Stimulated activated CD4-positive, alpha-beta T cell treated with anti-CD3 and anti-CD28 coated beads, Interleukin-2, amount 100 ng/mL, for 24 hours (primary cell): ENCODE measurements at regions not wholly inside any gene's neighbourhood (a gene's known extent, or its start where the extent isn't known, plus 50 kb on each side); places are given as distances from the start of the nearest gene placed in this dataset.
A peak's percentile ranks its signal among the peaks of the same experiment; 100 is the strongest.

Experiments
- DNase-seq, 2 donors: peaks; one replicate each; pipeline ENCODE4 v3.0.0-alpha.2; 2020

DNA sequence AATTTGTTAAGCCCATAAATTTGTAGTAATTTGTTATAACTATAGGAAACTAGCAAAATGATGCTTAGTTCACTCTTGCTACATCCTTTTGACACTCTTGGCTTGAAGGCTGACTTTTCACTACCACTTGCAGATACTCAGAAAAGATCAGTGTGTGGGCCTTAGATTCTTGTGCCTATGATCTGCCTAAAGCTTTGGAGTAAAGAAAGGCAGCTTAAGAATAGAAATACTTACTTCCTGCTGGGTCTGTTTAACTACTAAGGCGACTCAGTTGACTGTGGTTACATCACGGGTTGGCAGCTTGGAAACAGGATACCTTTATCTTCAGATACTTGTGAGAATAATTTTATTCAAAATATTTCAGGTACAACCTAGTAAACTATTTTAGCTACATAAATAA lies 201.4 kb upstream of the FMR1 start:
- no peak for DNase-seq

DNA sequence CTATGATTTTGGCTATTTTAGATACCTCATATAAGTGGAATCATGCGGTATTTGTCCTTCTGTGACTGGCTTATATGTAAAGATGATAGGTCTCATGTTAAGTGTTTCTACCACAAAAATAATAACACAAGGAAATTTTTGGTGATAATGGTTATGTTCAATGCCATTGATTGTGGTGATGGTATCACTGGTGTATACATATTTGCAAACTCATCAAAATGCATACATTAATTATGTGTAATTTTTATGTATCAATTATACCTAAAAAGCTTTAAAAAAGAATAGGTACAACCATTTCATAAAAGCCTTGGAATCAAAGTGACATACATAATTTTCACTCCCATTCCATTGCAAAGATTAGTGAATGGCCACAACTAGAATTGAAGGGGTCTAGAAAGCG lies 178.3 kb upstream of the FMR1 start:
- no peak for DNase-seq

GRCh38 chrX:147735364-147735763 lies 176.4 kb upstream of the FMR1 start:
- DNase-seq: no peak

GRCh38 chrX:147736045-147736444 lies 175.7 kb upstream of the FMR1 start:
- DNase-seq: no peak

DNA sequence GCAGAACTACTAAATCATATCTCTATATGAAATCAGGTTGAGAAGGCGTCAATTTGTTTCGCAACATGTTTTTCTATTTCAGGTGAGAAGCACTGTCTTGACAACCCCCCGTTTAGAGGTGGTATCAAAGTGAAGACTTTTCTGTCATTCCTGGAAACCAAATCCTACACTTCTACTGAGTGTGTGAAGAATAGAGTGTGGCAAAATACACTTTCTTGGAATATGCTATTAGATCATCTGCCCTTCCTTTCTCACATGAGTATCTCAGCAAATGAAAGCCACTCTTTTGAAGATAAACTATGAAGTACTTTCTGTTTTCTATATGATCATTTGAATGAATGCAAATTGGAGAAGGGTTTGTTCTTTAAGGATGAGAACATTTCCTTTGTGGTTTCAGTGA lies 174.0 kb upstream of the FMR1 start:
- DNase-seq: no peak

DNA sequence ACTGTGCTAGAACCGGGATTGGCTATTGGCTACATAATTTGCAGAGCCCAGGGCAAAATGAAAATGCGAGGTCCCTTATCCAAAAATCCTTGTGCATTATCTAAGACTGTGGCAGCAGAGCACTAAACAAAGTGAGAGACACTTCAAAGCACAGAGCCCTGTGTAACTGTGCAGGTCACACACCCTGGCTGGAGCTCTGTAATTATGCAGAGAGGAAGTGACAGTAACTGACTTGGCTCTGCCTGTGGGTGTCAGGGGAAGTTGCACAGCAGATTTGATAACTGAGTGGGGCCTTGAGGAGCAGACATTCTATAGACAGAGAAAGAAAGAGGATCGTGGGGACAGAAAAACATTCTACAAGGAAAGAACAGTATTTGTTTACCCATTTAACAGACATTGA lies 173.5 kb upstream of the FMR1 start:
- DNase-seq: peak in 1 of 2 donors; percentile 1

- no peak for DNase-seq
These were observed 172.5 kb upstream of the FMR1 start for GRCh38 chrX:147739196-147739595.

- no peak for DNase-seq
These were observed 169.9 kb upstream of the FMR1 start for GRCh38 chrX:147741776-147742175.

DNA sequence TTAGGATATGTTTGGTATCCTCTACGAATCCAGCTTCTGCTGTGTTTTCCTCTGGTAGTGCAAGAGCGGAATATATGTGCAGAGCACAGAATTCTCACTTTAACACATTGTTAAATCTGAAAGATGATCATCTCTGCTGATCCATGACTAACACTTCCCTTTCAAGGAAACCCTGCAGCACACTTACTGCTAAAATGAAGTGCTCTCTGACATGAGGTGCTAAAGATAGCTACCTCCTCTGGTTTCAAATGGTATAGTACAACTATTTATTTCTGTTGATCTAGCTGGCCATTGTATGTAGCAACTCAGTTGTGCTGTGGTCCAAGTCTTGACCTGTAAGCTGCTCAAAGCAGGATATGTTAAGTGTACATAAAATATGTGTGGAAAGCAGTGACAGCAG lies 162.4 kb upstream of the FMR1 start:
- DNase-seq: no peak

GRCh38 chrX:147757750-147758149 lies 154.0 kb upstream of the FMR1 start:
- no peak for DNase-seq

- DNase-seq: no peak
These were observed 148.6 kb upstream of the FMR1 start for GRCh38 chrX:147763131-147763530.

DNA sequence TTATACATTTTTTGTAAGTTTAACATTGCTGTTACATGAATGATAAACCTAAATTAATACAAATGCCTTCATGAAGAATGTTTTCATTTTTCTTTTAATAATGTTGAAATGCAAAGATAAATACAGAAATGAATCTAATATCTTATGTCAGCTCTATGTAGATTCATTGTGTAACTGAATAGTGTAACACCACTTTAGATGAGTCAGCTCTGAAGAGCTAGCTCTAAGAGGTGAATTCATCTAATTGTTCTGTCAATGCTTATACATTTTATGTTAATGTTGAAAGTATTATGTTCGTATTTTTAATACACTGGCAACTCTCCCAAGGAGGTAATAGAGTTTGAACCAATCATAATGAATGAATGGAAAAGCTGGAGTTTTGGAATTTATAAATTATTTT lies 146.9 kb upstream of the FMR1 start:
- DNase-seq: no peak

DNA sequence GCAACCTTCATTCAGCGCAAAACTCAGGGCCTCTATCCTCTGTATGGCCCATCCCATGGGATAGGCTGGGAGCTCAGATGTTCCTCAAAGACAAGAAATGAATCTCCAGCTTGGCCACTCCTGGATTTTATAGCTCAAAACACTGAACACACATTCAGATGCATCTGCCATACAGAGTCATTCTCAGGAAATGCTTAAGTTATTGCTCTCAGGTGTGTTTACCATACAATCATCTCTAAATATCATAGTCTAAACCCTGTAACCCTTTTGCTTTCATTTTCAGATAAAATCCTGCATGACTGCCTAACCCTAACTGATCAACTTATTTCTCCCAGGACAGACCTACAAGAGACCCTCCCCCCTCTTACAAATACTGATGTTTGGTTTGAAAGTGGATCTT lies 140.9 kb upstream of the FMR1 start:
- no peak for DNase-seq

DNA sequence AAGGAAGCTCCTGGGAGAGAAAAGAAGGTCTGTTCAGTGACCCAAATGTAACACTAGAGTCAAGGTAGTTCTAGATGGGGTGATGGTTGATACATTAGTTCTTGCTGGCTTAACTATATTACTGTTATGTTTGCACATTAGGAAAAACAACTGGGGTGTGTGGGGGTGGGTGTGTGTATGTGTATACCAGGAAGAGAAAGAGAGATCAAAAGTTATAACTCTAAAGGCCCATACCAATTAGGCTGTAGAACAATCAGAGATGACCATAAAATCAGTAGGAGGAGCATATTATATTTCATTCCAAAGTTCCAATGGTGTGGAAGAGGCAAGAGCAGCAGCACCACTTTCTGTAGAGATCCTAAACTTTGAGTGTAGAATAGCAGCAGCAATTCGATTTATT lies 134.7 kb upstream of the FMR1 start:
- DNase-seq: no peak

DNA sequence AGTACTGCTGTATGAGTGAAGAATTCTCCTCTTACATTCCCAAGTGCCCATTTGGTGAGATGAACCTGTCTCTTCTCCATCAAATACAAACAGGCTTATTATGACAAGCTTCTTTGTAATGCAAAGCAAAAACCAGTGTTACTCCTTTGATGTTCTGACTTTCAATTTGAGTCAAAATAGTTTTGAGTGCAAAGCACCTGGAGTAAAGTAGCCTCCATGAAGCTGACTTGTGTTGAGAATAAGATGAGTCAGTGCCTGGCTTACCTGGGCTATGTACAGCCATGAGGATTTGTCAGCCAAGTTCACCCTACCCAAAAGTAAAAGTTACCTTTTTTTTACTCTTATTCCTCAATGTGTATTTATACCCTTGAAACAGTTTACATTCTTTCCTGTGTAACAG lies 132.5 kb upstream of the FMR1 start:
- no peak for DNase-seq

- DNase-seq: no peak
These were observed 129.9 kb upstream of the FMR1 start for GRCh38 chrX:147781844-147782243.

- no peak for DNase-seq
These were observed 122.9 kb upstream of the FMR1 start for GRCh38 chrX:147788641-147789350.

DNA sequence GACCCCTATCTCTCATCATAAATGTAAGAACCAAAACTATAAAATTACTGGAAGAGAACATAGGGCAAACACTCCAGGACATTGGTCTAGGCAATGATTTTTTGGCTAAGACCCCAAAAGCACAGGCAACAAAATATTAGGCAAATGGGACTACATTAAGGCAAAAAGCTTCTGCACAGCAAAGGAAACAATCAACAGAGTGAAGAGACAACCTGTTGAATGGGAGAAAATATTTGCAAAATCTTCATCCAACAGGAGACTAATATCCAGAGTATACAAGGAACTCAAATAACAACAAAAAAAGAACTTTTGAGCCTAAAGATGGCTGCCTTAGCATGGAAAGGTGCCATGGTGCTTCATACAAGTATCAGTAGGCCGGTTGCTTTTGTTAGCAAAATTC lies 111.1 kb upstream of the FMR1 start:
- DNase-seq: no peak

DNA sequence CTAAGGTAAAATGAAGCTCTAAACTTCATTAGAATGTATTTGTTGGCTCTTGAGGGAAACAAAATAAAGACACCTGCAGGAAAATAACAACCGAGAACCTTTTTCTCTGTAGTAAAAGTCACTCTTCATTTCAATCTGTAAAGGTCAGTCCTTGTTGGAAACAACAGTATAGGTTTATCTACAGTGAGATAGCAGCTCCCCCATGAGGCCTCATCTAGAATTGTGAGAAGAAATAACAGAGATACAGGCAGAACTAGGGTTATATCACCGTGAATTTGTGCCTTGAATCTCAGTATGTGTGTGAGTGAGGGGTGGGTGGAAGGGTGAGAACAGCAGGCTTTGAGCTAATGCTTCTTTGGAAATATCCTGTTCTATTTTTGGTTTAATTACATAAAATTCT lies 107.8 kb upstream of the FMR1 start:
- DNase-seq: no peak

- no peak for DNase-seq
These were observed 99.9 kb upstream of the FMR1 start for GRCh38 chrX:147811803-147812202.

GRCh38 chrX:147827070-147827469 lies 84.6 kb upstream of the FMR1 start:
- no peak for DNase-seq

DNA sequence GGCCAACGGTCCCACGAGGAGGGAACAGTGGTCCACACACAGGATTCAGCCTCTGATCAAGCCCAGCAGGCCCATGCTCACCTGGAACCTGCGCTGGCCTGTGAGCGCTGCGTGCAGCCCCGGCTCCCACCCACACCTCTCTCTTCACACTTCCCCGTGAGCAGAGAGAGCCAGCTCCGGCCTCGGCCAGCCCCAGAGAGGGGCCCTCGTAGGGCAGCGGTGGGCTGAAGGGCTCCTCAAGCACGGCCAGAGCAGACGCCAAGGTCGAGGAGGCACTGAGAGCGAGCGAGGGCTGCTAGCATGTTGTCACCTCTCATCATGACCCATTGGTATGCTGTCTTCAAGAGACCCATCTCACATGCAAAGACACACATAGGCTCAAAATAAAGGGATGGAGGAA lies 83.0 kb upstream of the FMR1 start:
- no peak for DNase-seq

- DNase-seq: no peak
These were observed 78.9 kb upstream of the FMR1 start for GRCh38 chrX:147832707-147833348.

DNA sequence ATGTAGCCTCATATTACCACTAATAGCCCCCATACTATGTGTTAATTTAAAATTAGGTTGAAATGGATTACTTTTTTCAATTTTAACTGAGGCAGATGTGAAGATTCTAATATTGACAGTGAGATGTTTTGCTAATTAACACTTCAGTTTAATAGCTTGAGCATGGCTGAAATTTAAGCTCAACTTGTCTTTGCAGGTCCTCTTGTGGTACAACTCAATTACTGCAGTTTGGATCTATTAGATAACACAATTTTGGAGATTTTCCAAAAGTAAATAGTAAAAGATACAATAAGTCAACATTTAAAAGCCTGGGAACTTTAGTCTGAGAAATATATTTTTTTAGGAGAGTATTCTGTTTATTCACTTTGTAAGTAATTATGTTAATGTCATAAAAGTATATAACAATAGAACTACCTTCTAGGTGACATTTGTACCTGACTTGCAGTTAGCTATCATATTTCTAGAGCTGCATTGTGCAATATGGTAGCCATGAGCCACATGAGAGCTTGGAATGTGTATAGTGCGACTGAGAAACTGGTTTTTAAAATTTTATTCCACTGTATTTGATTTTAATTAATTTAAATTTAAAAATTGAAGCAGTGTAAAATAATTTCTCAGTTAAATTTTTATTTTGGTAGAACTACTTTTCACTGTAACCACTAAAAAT lies 73.1 kb upstream of the FMR1 start:
- no peak for DNase-seq

GRCh38 chrX:147846676-147847075 lies 65.0 kb upstream of the FMR1 start:
- no peak for DNase-seq
